ENCODE measurements at regions not wholly inside any gene's neighbourhood (a gene's known extent, or its start where the extent isn't known, plus 50 kb on each side); places are given as distances from the start of the nearest gene placed in this dataset.
"Not testable (repeated sequence)": the region's sequence is repeated elsewhere in the genome, so short reads cannot be mapped to it uniquely, and the experiment has no call there.

- DNase-seq = no peak
Measured at GRCh38 chrX:95797344-95797743, 887.3 kb upstream of the DIAPH2 start.

GRCh38 chrX:95823796-95824195 is 860.8 kb upstream of the DIAPH2 start:
- DNase-seq = no peak

GRCh38 chrX:95835223-95835622 is 849.4 kb upstream of the DIAPH2 start:
- no peak for DNase-seq

GRCh38 chrX:95836517-95836916 is 848.1 kb upstream of the DIAPH2 start:
- DNase-seq = no peak

GRCh38 chrX:95841863-95842262 is 842.8 kb upstream of the DIAPH2 start:
- DNase-seq = no peak

- no peak for DNase-seq
Measured at GRCh38 chrX:95860127-95860526, 824.5 kb upstream of the DIAPH2 start.

GRCh38 chrX:95875661-95876060 is 809.0 kb upstream of the DIAPH2 start:
- no peak for DNase-seq

GRCh38 chrX:95878874-95879273 is 805.8 kb upstream of the DIAPH2 start:
- no peak for DNase-seq

GRCh38 chrX:95884186-95884585 is 800.5 kb upstream of the DIAPH2 start:
- DNase-seq = no peak

- no peak for DNase-seq
Measured at GRCh38 chrX:95885074-95885473, 799.6 kb upstream of the DIAPH2 start.

GRCh38 chrX:95889279-95889678 is 795.4 kb upstream of the DIAPH2 start:
- no peak for DNase-seq

GRCh38 chrX:95893636-95894035 is 791.0 kb upstream of the DIAPH2 start:
- no peak for DNase-seq

GRCh38 chrX:95903490-95903889 is 781.2 kb upstream of the DIAPH2 start:
- DNase-seq = no peak

- DNase-seq = no peak
Measured at GRCh38 chrX:95903975-95904374, 780.7 kb upstream of the DIAPH2 start.

- no peak for DNase-seq
Measured at GRCh38 chrX:95907081-95907480, 777.6 kb upstream of the DIAPH2 start.

- no peak for DNase-seq
Measured at GRCh38 chrX:95911062-95911461, 773.6 kb upstream of the DIAPH2 start.

GRCh38 chrX:95919605-95920004 is 765.0 kb upstream of the DIAPH2 start:
- no peak for DNase-seq

- no peak for DNase-seq
Measured at GRCh38 chrX:95945528-95945927, 739.1 kb upstream of the DIAPH2 start.

- DNase-seq = no peak
Measured at GRCh38 chrX:95949588-95949987, 735.1 kb upstream of the DIAPH2 start.

- no peak for DNase-seq
Measured at GRCh38 chrX:95950679-95951078, 734.0 kb upstream of the DIAPH2 start.

GRCh38 chrX:95953564-95953963 is 731.1 kb upstream of the DIAPH2 start:
- no peak for DNase-seq

GRCh38 chrX:95956745-95957144 is 727.9 kb upstream of the DIAPH2 start:
- DNase-seq = no peak

GRCh38 chrX:95973456-95974095 is 711.1 kb upstream of the DIAPH2 start:
- DNase-seq = not testable (repeated sequence)

- no peak for DNase-seq
Measured at GRCh38 chrX:95974096-95974470, 710.6 kb upstream of the DIAPH2 start.

GRCh38 chrX:95974890-95975289 is 709.8 kb upstream of the DIAPH2 start:
- DNase-seq = no peak

- DNase-seq = no peak
Measured at GRCh38 chrX:95995583-95995982, 689.1 kb upstream of the DIAPH2 start.

Measured in NCI-H1092 treated with DMSO at 0.1 percent for 48 hours (cell line).